ENCODE measurements at regions not wholly inside any gene's neighbourhood (a gene's known extent, or its start where the extent isn't known, plus 50 kb on each side); places are given as distances from the start of the nearest gene placed in this dataset.

DNA sequence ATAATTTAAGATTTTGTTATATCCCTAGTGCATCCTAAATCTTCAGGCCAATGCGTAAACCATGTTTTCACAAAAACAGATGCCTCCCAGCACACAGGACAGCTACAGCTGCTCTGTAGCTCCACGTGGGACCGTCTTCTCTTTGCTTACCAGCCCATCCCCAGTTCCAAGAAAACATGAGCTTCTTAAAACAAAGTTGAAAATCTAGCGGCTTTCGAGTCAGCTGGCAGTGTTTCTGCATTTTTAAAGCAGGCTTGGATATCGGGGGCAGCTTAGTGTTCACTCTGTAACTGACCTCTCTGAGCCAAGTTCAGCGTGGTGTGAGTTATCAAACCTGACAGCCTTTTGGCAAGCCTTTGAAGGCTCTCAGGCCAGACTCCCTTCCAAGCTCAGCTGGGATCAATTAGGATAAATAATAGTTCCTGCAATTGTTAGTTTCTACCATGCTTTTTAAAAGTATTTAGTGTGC lies 881.5 kb downstream of the LTN1 start:
- no peak for FAIRE-seq
- H3K27ac ChIP-seq (ENCODE audit: control insufficient read depth, insufficient read depth, low read length): no peak overlapping the region
- dilution Hi-C loops (cut with MboI; ENCODE audit: extremely low pct_ligation_motif_present, low sequenced_read_pairs): no loop called here
- H3K9me1 ChIP-seq (ENCODE audit: control insufficient read depth, extremely low read depth, insufficient read depth, low read length): no peaks in the 10 kb centered on the region
- no peak overlapping the region for H3K4me2 ChIP-seq (ENCODE audit: control insufficient read depth, extremely low read depth, insufficient read depth, low read depth, low read length)
- H3K9ac ChIP-seq (ENCODE audit: control insufficient read depth, extremely low read depth, insufficient read depth, low read length): no peak overlapping the region
- DNase-seq (ENCODE audit: low read depth, low spot score): no peak
- no peaks in the 10 kb centered on the region for H4K20me1 ChIP-seq (ENCODE audit: control insufficient read depth, extremely low read depth, insufficient read depth, low read length)
- H3K4me1 ChIP-seq (ENCODE audit: control insufficient read depth, extremely low read depth, insufficient read depth, low read length): no peaks in the 10 kb centered on the region
- H3K79me2 ChIP-seq (ENCODE audit: control insufficient read depth, insufficient read depth, low read length): no peaks in the 10 kb centered on the region
- no peaks in the 10 kb centered on the region for H3K9me3 ChIP-seq (ENCODE audit: control insufficient read depth, low read depth, low read length)
- TF ChIP-seq, protein P1, sequence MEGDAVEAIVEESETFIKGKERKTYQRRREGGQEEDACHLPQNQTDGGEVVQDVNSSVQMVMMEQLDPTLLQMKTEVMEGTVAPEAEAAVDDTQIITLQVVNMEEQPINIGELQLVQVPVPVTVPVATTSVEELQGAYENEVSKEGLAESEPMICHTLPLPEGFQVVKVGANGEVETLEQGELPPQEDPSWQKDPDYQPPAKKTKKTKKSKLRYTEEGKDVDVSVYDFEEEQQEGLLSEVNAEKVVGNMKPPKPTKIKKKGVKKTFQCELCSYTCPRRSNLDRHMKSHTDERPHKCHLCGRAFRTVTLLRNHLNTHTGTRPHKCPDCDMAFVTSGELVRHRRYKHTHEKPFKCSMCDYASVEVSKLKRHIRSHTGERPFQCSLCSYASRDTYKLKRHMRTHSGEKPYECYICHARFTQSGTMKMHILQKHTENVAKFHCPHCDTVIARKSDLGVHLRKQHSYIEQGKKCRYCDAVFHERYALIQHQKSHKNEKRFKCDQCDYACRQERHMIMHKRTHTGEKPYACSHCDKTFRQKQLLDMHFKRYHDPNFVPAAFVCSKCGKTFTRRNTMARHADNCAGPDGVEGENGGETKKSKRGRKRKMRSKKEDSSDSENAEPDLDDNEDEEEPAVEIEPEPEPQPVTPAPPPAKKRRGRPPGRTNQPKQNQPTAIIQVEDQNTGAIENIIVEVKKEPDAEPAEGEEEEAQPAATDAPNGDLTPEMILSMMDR (optimal IDR thresholded peaks at IDR 0.05 in 1 of 3, IDR thresholded peaks at IDR 0.05 in 1 of 3, conservative IDR thresholded peaks at IDR 0.05 in 1 of 3; ENCODE audit: extremely low read depth in 1 of 3, insufficient read depth in 2 of 3, low read length in 3 of 3): no peak
- TF ChIP-seq EZH2 (IDR thresholded peaks at IDR 0.05; ENCODE audit: low read length): no peak
- H3K27me3 ChIP-seq (ENCODE audit: control insufficient read depth, extremely low read depth, insufficient read depth, low read length): no peaks in the 10 kb centered on the region
- H3K4me3 ChIP-seq (ENCODE audit: control insufficient read depth in 2 of 3, extremely low read depth in 1 of 3, insufficient read depth in 2 of 3, low read depth in 1 of 3, low read length in 3 of 3): no peak overlapping the region
- H2AFZ ChIP-seq (ENCODE audit: control insufficient read depth, low read length): no peak overlapping the region
- H3K36me3 ChIP-seq (ENCODE audit: control insufficient read depth in 2 of 2, extremely low read depth in 1 of 2, insufficient read depth in 2 of 2, low read length in 2 of 2): no peaks in the 10 kb centered on the region

DNA sequence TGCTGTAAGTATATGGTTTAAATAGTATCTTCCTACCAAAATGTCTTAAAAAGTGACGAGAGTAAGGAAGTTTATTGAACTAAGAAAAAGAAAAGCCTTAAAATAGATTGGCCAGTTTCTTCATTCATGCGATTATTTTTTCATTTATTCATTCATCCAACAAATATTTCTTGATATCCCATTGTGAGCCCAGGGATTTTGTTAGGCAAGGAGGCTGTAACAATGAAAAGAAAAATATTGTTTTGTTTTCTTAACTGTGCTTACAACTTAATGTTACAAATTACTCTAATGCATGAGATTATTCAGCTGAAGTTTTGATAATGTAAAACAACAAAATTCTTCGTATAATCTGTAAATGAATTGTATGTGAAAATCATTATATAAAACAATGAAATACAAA lies 882.0 kb downstream of the LTN1 start:
- no peaks in the 10 kb centered on the region for H3K9me1 ChIP-seq (ENCODE audit: control insufficient read depth, extremely low read depth, insufficient read depth, low read length)
- no peak for TF ChIP-seq EZH2 (IDR thresholded peaks at IDR 0.05; ENCODE audit: low read length)
- TF ChIP-seq, protein P1 (optimal IDR thresholded peaks at IDR 0.05 in 1 of 3, IDR thresholded peaks at IDR 0.05 in 1 of 3, conservative IDR thresholded peaks at IDR 0.05 in 1 of 3; ENCODE audit: extremely low read depth in 1 of 3, insufficient read depth in 2 of 3, low read length in 3 of 3): no peak
- H3K4me3 ChIP-seq (ENCODE audit: control insufficient read depth in 2 of 3, extremely low read depth in 1 of 3, insufficient read depth in 2 of 3, low read depth in 1 of 3, low read length in 3 of 3): no peak overlapping the region
- no peaks in the 10 kb centered on the region for H4K20me1 ChIP-seq (ENCODE audit: control insufficient read depth, extremely low read depth, insufficient read depth, low read length)
- FAIRE-seq (no peak), DNase-seq (ENCODE audit: low read depth, low spot score) (no peak)
- H2AFZ ChIP-seq (ENCODE audit: control insufficient read depth, low read length): no peak overlapping the region
- no peak overlapping the region for H3K4me2 ChIP-seq (ENCODE audit: control insufficient read depth, extremely low read depth, insufficient read depth, low read depth, low read length)
- no peaks in the 10 kb centered on the region for H3K9me3 ChIP-seq (ENCODE audit: control insufficient read depth, low read depth, low read length)
- H3K9ac ChIP-seq (ENCODE audit: control insufficient read depth, extremely low read depth, insufficient read depth, low read length): no peak overlapping the region
- H3K79me2 ChIP-seq (ENCODE audit: control insufficient read depth, insufficient read depth, low read length): no peaks in the 10 kb centered on the region
- no peaks in the 10 kb centered on the region for H3K36me3 ChIP-seq (ENCODE audit: control insufficient read depth in 2 of 2, extremely low read depth in 1 of 2, insufficient read depth in 2 of 2, low read length in 2 of 2)
- no peaks in the 10 kb centered on the region for H3K4me1 ChIP-seq (ENCODE audit: control insufficient read depth, extremely low read depth, insufficient read depth, low read length)
- H3K27ac ChIP-seq (ENCODE audit: control insufficient read depth, insufficient read depth, low read length): no peak overlapping the region
- dilution Hi-C loops (cut with MboI; ENCODE audit: extremely low pct_ligation_motif_present, low sequenced_read_pairs): no loop called here
- no peaks in the 10 kb centered on the region for H3K27me3 ChIP-seq (ENCODE audit: control insufficient read depth, extremely low read depth, insufficient read depth, low read length)
